ENCODE measurements at regions not wholly inside any gene's neighbourhood (a gene's known extent, or its start where the extent isn't known, plus 50 kb on each side); places are given as distances from the start of the nearest gene placed in this dataset.

DNA sequence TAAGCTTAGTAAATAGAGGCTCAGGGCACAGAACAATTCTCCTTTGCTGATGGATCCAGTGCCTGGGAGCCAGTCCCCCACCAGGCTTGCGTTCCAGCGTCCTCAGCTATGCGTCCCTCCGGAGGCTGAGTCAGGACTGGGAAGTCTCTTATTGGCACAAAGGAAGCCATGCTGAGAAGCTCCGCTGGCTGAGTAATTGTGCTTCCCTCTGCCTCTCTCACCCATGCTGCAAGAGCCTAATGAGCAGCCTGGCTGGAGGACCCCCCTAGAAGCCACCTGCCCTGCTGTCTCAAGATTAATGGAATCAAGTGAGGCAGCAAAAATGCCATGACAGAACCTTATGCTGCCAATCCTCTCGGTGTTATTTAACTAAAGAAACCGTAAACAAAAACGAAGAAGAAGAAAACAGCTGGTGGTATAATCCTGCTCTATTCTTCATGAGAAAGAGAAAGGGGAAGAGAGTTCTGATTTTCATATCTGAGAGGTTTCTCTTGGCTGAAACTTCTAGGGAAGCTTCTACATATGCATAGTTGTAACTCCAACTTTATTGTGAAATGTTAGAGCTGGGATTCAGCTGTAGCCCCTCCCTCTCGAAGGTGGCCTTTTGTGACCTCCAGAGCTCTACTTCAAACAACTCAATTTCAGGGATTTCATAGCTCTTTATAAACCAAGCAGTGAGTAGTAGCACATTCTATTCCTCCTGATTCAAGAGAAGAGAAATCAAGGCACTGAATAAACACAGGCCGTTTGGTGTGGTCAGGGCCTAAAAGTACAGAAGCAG is 185.4 kb upstream of the SEMA6A start:
- H3K4me3 Mint-ChIP-seq: no peak overlapping the region
- H3K4me1 Mint-ChIP-seq: no peaks in the 10 kb centered on the region
- H3K27ac Mint-ChIP-seq: no peak overlapping the region
- H3K36me3 Mint-ChIP-seq (ENCODE audit: low read depth): no peaks in the 10 kb centered on the region
- H3K9me3 Mint-ChIP-seq: no peaks in the 10 kb centered on the region
- H3K27me3 Mint-ChIP-seq: peaks cover 4% of the 10 kb centered on the region
- no peak for ATAC-seq (replicated peaks)

- Mint-ChIP-seq H3K4me1 (no peaks in the 10 kb centered on the region), H3K27me3 (peaks cover 7% of the 10 kb centered on the region), H3K9me3 (no peaks in the 10 kb centered on the region), H3K27ac (no peak overlapping the region), H3K4me3 (no peak overlapping the region), H3K36me3 (ENCODE audit: low read depth) (no peaks in the 10 kb centered on the region)
- ATAC-seq (replicated peaks): no peak
These were observed 182.7 kb upstream of the SEMA6A start for GRCh38 chr5:116757326-116757725.

DNA sequence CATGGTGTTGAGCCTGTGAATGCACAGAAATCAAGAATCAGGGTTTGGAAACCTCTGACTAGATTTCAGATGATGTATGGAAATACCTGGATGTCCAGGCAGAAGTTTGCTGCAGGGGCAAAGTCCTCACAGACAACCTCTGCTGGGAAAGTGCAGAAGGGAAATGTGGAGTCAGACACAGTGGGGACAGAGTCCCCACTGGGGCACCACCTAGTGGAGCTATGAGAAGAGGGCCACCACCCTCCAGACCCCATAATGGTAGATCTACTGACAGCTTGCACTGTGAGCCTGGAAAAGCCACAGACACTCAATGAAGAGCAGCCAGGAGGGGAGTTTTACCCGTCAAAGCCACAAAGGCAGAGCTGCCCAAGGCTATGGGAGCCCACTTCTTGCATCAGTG is 181.9 kb upstream of the SEMA6A start:
- peaks cover 7% of the 10 kb centered on the region for H3K27me3 Mint-ChIP-seq
- no peaks in the 10 kb centered on the region for H3K36me3 Mint-ChIP-seq (ENCODE audit: low read depth)
- no peaks in the 10 kb centered on the region for H3K4me1 Mint-ChIP-seq
- H3K27ac Mint-ChIP-seq: no peak overlapping the region
- no peak overlapping the region for H3K4me3 Mint-ChIP-seq
- ATAC-seq (replicated peaks): no peak
- H3K9me3 Mint-ChIP-seq: no peaks in the 10 kb centered on the region

GRCh38 chr5:116754556-116754955 is 179.9 kb upstream of the SEMA6A start:
- Mint-ChIP-seq H3K9me3 (no peaks in the 10 kb centered on the region), H3K27ac (no peak overlapping the region), H3K36me3 (ENCODE audit: low read depth) (no peaks in the 10 kb centered on the region), H3K4me3 (no peak overlapping the region), H3K4me1 (no peaks in the 10 kb centered on the region), H3K27me3 (peaks cover 7% of the 10 kb centered on the region)
- no peak for ATAC-seq (replicated peaks)

DNA sequence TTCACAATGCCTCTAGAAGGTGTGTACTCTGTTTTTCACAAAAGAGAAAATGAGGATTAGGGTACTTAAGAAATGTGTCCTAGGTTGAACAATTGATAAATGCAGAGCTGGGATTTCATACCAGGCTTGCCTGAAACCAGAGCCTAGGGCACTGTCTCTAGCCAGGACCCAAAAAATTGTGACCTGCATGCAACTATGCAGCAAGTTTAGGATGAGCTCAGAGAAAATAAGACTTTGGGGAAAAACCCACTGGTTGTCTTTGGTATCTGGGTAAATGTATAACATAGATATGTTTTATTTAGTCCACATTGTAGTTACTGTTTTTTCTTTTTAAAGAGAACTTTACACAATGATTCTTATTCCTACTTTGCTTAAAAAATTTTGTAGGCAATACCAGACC is 177.1 kb upstream of the SEMA6A start:
- Mint-ChIP-seq H3K4me1 (no peaks in the 10 kb centered on the region), H3K4me3 (no peak overlapping the region), H3K36me3 (ENCODE audit: low read depth) (no peaks in the 10 kb centered on the region), H3K27ac (no peak overlapping the region), H3K9me3 (no peaks in the 10 kb centered on the region), H3K27me3 (peaks cover 4% of the 10 kb centered on the region)
- ATAC-seq (replicated peaks): no peak

DNA sequence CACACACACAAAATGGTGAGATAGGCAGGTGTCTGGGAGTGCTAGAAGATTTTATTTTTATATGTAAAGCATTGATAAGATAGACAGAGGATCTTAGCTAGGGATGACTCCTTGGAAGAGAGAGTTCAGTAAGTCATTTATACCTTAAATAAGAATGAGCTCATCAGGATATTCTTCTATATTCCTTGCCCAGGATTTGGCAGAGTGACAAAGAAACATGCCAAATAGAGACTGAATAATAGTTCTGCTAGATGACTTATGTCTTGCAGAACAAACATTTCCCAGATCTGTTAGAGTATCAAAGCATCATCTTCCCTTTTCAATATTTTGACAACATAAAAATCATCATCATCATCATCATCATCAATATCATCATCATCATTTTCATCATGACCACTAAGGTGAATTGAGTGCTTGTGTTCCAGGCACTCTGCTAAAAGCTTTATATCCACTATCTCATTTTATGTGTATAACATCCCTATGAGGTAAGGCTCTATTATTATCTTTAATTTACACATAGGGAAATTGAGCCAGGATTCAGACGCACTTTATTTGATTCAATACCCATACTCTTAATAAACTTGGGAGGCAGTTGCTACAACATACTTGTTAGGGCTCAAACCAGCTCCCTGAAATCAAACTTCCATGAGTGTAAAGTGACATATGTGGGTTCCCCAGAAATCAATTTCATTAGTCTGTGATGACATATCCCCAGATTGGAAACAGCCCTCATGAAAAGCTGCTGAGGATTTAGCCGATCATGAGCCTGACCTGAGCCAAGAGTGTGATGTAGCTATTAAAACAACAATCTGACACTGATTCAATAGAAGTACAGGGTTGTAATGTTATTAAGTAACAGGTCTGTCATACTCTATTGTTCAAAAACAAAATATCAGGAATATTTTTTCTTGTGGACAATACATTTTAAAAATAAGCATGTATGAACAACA is 176.3 kb upstream of the SEMA6A start:
- Mint-ChIP-seq H3K36me3 (ENCODE audit: low read depth) (no peaks in the 10 kb centered on the region), H3K4me3 (no peak overlapping the region), H3K27ac (no peak overlapping the region), H3K4me1 (no peaks in the 10 kb centered on the region), H3K9me3 (no peaks in the 10 kb centered on the region), H3K27me3 (peaks cover 4% of the 10 kb centered on the region)
- no peak for ATAC-seq (replicated peaks)

DNA sequence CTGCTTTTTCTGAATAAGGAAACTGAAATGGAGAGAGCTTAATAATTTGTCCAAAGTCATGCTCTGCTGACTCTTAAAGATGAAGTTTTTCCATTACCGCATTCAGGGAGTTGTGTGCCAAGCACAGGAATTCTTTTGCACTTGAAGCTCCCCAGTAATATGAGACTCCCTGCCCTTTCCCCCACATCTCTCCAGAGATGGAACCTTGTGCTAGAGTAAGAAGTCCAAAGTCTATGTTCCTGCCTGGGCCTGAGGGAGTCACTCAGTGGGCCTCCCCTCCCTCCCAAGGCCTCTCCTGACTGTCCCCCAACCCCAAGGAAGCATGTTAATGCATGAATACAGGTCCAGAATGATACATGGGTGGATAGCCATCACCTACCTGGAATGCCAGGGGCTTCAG is 173.3 kb upstream of the SEMA6A start:
- no peaks in the 10 kb centered on the region for H3K36me3 Mint-ChIP-seq (ENCODE audit: low read depth)
- ATAC-seq (replicated peaks): no peak
- H3K4me1 Mint-ChIP-seq: no peaks in the 10 kb centered on the region
- no peaks in the 10 kb centered on the region for H3K9me3 Mint-ChIP-seq
- no peak overlapping the region for H3K4me3 Mint-ChIP-seq
- no peaks in the 10 kb centered on the region for H3K27me3 Mint-ChIP-seq
- no peak overlapping the region for H3K27ac Mint-ChIP-seq

DNA sequence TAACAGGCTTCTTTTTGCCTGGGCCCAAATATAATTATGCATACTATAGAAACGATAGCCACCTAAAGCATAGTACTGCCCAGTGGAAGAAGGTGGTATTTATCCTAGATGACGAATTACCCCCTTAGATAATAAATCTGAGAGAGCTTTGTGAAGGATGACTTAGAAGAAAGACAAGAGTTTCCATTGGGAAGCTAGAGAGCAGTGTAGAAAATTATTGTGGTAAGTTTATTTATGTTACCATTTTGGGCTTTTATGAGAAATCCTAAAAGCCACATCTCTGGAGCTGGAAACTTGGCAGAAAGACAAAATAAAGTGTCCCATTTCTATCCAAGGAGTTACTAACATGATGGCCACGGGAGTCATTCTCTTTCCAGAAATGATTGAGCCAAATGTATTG is 172.0 kb upstream of the SEMA6A start:
- no peaks in the 10 kb centered on the region for H3K27me3 Mint-ChIP-seq
- H3K9me3 Mint-ChIP-seq: no peaks in the 10 kb centered on the region
- ATAC-seq (replicated peaks): no peak
- H3K4me3 Mint-ChIP-seq: no peak overlapping the region
- H3K27ac Mint-ChIP-seq: no peak overlapping the region
- no peaks in the 10 kb centered on the region for H3K36me3 Mint-ChIP-seq (ENCODE audit: low read depth)
- H3K4me1 Mint-ChIP-seq: no peaks in the 10 kb centered on the region

GRCh38 chr5:116740771-116741170 is 166.1 kb upstream of the SEMA6A start:
- ATAC-seq (replicated peaks): no peak
- H3K27ac Mint-ChIP-seq: no peak overlapping the region
- H3K9me3 Mint-ChIP-seq: no peaks in the 10 kb centered on the region
- no peak overlapping the region for H3K4me3 Mint-ChIP-seq
- peaks cover 12% of the 10 kb centered on the region for H3K27me3 Mint-ChIP-seq
- no peaks in the 10 kb centered on the region for H3K36me3 Mint-ChIP-seq (ENCODE audit: low read depth)
- no peaks in the 10 kb centered on the region for H3K4me1 Mint-ChIP-seq

GRCh38 chr5:116739571-116739970 is 164.9 kb upstream of the SEMA6A start:
- no peaks in the 10 kb centered on the region for H3K9me3 Mint-ChIP-seq
- peaks cover 12% of the 10 kb centered on the region for H3K27me3 Mint-ChIP-seq
- H3K4me3 Mint-ChIP-seq: no peak overlapping the region
- no peak for ATAC-seq (replicated peaks)
- H3K36me3 Mint-ChIP-seq (ENCODE audit: low read depth): no peaks in the 10 kb centered on the region
- no peak overlapping the region for H3K27ac Mint-ChIP-seq
- no peaks in the 10 kb centered on the region for H3K4me1 Mint-ChIP-seq

DNA sequence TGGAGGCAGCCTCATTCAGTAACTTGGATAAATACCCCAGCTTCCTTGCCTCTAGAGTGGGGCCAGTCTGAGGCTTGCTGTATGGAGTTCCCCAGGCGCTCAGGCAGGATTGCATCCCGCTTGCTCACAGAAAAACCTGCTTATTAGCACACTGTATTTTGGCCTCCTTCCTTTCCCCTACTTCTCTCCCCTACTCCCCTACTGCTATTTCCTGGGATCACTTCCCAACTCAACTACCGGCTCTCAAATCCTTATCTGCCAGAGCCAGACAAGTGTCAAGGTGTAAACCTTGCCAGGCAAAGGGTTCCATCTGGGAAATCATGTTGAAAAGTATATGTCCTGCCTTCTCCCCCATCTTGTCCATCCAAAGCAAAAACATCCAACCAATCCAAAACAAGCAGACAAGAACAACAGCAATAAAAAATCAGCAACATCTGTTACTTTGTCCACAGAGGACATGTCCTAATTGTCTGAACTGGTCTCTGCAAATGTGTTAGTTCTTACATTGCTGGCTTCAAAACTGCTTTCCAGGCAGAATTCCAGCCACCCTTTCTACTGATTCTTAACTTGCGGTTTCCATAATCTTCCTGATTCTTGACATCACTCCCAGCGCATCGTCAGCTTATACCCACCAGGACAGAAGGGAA is 164.1 kb upstream of the SEMA6A start:
- H3K36me3 Mint-ChIP-seq (ENCODE audit: low read depth): no peaks in the 10 kb centered on the region
- no peaks in the 10 kb centered on the region for H3K4me1 Mint-ChIP-seq
- H3K4me3 Mint-ChIP-seq: no peak overlapping the region
- no peaks in the 10 kb centered on the region for H3K9me3 Mint-ChIP-seq
- no peak for ATAC-seq (replicated peaks)
- H3K27ac Mint-ChIP-seq: no peak overlapping the region
- H3K27me3 Mint-ChIP-seq: peaks cover 12% of the 10 kb centered on the region

DNA sequence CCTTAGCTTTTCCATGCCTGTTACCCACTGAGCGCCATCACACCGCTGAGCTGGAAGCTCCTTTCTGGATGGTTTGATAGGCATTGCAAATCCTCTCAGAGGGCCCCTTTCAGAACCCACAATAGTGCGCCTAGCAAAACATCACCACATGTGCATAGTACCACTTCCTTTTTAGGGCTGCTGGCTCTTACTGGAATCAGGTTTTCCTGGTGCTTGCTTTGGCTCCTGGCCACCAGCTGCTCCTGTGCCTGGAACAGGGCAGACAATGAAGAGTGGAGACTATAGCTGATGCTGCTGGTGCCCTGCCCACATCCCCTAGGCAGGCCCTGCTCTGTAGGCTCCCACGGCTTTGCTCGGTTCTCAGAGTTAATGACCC is 163.6 kb upstream of the SEMA6A start:
- no peak overlapping the region for H3K4me3 Mint-ChIP-seq
- no peaks in the 10 kb centered on the region for H3K4me1 Mint-ChIP-seq
- no peak overlapping the region for H3K27ac Mint-ChIP-seq
- no peak for ATAC-seq (replicated peaks)
- H3K27me3 Mint-ChIP-seq: peaks cover 12% of the 10 kb centered on the region
- no peaks in the 10 kb centered on the region for H3K9me3 Mint-ChIP-seq
- no peaks in the 10 kb centered on the region for H3K36me3 Mint-ChIP-seq (ENCODE audit: low read depth)

DNA sequence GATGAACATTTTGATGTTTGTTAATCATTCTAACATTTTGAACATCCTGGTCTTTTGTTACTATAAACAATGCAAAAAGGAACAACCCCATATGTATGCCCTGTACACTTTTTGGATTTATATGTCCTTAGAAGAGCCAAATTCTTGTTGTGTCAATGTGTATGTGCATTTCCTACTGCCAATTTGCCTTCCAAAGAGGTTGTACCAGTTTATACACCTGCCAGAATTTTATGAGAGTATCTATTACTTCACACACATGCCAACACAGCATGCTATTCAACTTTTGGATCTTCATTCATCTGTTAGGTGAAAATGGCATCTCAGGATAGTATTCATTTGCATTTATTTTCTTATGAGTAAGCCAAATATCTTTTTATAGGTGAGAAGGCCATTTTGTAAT is 162.0 kb upstream of the SEMA6A start:
- ATAC-seq (replicated peaks): no peak
- Mint-ChIP-seq H3K27me3 (peaks cover 18% of the 10 kb centered on the region), H3K4me1 (no peaks in the 10 kb centered on the region), H3K9me3 (no peaks in the 10 kb centered on the region), H3K27ac (no peak overlapping the region), H3K4me3 (no peak overlapping the region), H3K36me3 (ENCODE audit: low read depth) (no peaks in the 10 kb centered on the region)

- H3K9me3 Mint-ChIP-seq: no peaks in the 10 kb centered on the region
These were observed 159.7 kb upstream of the SEMA6A start for GRCh38 chr5:116733991-116734975.

More at GRCh38 chr5:116733991-116734975, 159.7 kb upstream of the SEMA6A start:
- H3K27ac Mint-ChIP-seq: no peak overlapping the region
- ATAC-seq (replicated peaks): no peak
- no peaks in the 10 kb centered on the region for H3K4me1 Mint-ChIP-seq
- peaks cover 13% of the 10 kb centered on the region for H3K27me3 Mint-ChIP-seq
- no peak overlapping the region for H3K4me3 Mint-ChIP-seq
- H3K36me3 Mint-ChIP-seq (ENCODE audit: low read depth): no peaks in the 10 kb centered on the region
